Liver (tissue), 3 donors: ENCODE measurements at regions not wholly inside any gene's neighbourhood (a gene's known extent, or its start where the extent isn't known, plus 50 kb on each side); places are given as distances from the start of the nearest gene placed in this dataset.

Experiments used
- GABPA ChIP-seq, 2 donors: IDR thresholded peaks in 1 of 2; conservative IDR thresholded peaks in 1 of 2; 2 replicates each; pipeline ENCODE4 v1.6.1; 2016; ENCODE audit warnings: antibody characterized with exemption in 2 of 2, mild to moderate bottlenecking in 1 of 2, moderate library complexity in 1 of 2
- HNF4A ChIP-seq, 2 donors: conservative IDR thresholded peaks; 2 replicates each; pipeline ENCODE4 v1.6.1; 2016; ENCODE audit warnings: antibody characterized with exemption in 2 of 2, mild to moderate bottlenecking in 2 of 2
- HNF4G ChIP-seq: IDR thresholded peaks from 2 replicates; pipeline ENCODE4 v1.6.1; 2016; ENCODE audit warnings: antibody characterized with exemption
- JUND ChIP-seq, 2 donors: IDR thresholded peaks; 2 replicates each; pipeline ENCODE4 v1.6.1; 2016; ENCODE audit warnings: antibody characterized with exemption in 2 of 2
- SP1 ChIP-seq: IDR thresholded peaks from 2 replicates; pipeline ENCODE4 v1.6.1; 2018; ENCODE audit warnings: antibody characterized with exemption, mild to moderate bottlenecking
- TF ChIP-seq, protein P1 (sequence below): fragments of 150-350 bp; IDR thresholded peaks from 2 replicates; pipeline ENCODE4 v1.5.1; 2017; ENCODE audit warnings: improper control_type of control experiment, low read depth, low read length; ENCODE audit not compliant: missing input control
- TF ChIP-seq, protein P2 (sequence below): IDR thresholded peaks from 2 replicates; pipeline ENCODE4 v1.6.1; 2016; ENCODE audit warnings: antibody characterized with exemption
- TF ChIP-seq, protein P3 (sequence below): IDR thresholded peaks from 2 replicates; pipeline ENCODE4 v1.6.1; 2016; ENCODE audit warnings: antibody characterized with exemption
- TF ChIP-seq, protein P4 (sequence below): IDR thresholded peaks from 2 replicates; pipeline ENCODE4 v1.6.1; 2016; ENCODE audit warnings: antibody characterized with exemption
- TF ChIP-seq, protein P5 (sequence below): IDR thresholded peaks from 2 replicates; pipeline ENCODE4 v1.6.1; 2016; ENCODE audit warnings: antibody characterized with exemption, mild to moderate bottlenecking
- donor health status: healthy.
- donor health status: healthy.

DNA sequence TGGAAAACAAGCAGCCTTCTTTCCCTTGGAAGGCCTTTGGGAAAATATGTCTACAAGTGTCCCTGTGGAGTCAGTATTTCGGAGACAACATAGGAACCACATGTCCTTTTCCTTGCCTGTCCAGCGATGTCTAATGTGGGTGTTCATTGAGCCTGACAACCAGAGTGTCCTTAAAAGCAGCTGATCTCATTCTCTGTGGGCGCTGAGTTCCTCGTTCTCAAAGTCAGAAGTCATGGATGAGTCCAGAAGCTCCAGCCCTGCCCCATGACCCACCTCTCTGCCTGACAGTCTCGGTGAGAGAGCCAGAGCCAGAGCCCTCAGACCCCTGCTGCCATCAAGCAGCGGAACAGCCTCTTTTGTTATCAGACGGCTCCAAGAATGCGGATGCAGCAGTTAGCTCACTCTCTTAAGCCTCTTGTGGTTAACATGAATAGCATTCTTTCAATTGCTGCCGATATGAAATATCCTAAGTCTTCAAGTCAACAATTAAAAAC lies 329.2 kb downstream of the TGFB2 start:
- TF ChIP-seq, protein P1, sequence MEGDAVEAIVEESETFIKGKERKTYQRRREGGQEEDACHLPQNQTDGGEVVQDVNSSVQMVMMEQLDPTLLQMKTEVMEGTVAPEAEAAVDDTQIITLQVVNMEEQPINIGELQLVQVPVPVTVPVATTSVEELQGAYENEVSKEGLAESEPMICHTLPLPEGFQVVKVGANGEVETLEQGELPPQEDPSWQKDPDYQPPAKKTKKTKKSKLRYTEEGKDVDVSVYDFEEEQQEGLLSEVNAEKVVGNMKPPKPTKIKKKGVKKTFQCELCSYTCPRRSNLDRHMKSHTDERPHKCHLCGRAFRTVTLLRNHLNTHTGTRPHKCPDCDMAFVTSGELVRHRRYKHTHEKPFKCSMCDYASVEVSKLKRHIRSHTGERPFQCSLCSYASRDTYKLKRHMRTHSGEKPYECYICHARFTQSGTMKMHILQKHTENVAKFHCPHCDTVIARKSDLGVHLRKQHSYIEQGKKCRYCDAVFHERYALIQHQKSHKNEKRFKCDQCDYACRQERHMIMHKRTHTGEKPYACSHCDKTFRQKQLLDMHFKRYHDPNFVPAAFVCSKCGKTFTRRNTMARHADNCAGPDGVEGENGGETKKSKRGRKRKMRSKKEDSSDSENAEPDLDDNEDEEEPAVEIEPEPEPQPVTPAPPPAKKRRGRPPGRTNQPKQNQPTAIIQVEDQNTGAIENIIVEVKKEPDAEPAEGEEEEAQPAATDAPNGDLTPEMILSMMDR: no peak
- TF ChIP-seq, protein P2, sequence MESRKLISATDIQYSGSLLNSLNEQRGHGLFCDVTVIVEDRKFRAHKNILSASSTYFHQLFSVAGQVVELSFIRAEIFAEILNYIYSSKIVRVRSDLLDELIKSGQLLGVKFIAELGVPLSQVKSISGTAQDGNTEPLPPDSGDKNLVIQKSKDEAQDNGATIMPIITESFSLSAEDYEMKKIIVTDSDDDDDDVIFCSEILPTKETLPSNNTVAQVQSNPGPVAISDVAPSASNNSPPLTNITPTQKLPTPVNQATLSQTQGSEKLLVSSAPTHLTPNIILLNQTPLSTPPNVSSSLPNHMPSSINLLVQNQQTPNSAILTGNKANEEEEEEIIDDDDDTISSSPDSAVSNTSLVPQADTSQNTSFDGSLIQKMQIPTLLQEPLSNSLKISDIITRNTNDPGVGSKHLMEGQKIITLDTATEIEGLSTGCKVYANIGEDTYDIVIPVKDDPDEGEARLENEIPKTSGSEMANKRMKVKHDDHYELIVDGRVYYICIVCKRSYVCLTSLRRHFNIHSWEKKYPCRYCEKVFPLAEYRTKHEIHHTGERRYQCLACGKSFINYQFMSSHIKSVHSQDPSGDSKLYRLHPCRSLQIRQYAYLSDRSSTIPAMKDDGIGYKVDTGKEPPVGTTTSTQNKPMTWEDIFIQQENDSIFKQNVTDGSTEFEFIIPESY: no peak
- TF ChIP-seq, protein P3, sequence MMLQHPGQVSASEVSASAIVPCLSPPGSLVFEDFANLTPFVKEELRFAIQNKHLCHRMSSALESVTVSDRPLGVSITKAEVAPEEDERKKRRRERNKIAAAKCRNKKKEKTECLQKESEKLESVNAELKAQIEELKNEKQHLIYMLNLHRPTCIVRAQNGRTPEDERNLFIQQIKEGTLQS: no peak
- TF ChIP-seq, protein P4, sequence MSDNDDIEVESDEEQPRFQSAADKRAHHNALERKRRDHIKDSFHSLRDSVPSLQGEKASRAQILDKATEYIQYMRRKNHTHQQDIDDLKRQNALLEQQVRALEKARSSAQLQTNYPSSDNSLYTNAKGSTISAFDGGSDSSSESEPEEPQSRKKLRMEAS: no peak
- TF ChIP-seq SP1 (no peak), HNF4A (conservative IDR thresholded peaks at IDR 0.05) (no peak), JUND (IDR thresholded peaks at IDR 0.05) (no peak), GABPA (IDR thresholded peaks at IDR 0.05 in 1 of 2, conservative IDR thresholded peaks at IDR 0.05 in 1 of 2) (no peak), HNF4G (no peak)
- TF ChIP-seq, protein P5, sequence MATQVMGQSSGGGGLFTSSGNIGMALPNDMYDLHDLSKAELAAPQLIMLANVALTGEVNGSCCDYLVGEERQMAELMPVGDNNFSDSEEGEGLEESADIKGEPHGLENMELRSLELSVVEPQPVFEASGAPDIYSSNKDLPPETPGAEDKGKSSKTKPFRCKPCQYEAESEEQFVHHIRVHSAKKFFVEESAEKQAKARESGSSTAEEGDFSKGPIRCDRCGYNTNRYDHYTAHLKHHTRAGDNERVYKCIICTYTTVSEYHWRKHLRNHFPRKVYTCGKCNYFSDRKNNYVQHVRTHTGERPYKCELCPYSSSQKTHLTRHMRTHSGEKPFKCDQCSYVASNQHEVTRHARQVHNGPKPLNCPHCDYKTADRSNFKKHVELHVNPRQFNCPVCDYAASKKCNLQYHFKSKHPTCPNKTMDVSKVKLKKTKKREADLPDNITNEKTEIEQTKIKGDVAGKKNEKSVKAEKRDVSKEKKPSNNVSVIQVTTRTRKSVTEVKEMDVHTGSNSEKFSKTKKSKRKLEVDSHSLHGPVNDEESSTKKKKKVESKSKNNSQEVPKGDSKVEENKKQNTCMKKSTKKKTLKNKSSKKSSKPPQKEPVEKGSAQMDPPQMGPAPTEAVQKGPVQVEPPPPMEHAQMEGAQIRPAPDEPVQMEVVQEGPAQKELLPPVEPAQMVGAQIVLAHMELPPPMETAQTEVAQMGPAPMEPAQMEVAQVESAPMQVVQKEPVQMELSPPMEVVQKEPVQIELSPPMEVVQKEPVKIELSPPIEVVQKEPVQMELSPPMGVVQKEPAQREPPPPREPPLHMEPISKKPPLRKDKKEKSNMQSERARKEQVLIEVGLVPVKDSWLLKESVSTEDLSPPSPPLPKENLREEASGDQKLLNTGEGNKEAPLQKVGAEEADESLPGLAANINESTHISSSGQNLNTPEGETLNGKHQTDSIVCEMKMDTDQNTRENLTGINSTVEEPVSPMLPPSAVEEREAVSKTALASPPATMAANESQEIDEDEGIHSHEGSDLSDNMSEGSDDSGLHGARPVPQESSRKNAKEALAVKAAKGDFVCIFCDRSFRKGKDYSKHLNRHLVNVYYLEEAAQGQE: no peak
